Body of pancreas (tissue), 4 donors: ENCODE measurements at regions not wholly inside any gene's neighbourhood (a gene's known extent, or its start where the extent isn't known, plus 50 kb on each side); places are given as distances from the start of the nearest gene placed in this dataset.
"Not testable (repeated sequence)": the region's sequence is repeated elsewhere in the genome, so short reads cannot be mapped to it uniquely, and the experiment has no call there.

Experiments used
- ATAC-seq: fragments of 150-250 bp; one replicate; pipeline ENCODE4 v1.9.1; 2016
- DNase-seq, 4 donors: peaks; one replicate each; pipeline ENCODE4 v3.0.0-alpha.2; 2019
- H3K27ac ChIP-seq, 4 donors: fragments of 200-600 bp; sonication (generic); 1 replicate in 3 of 4; 2 replicates in 1 of 4; pipeline versions ENCODE4 v1.5.1 to v1.6.1; 2016 to 2019; ENCODE audit warnings: mild to moderate bottlenecking in 1 of 4, mixed read lengths in 1 of 4, moderate library complexity in 1 of 4
- H3K27me3 ChIP-seq, 2 donors: fragments of 200-600 bp; sonication (generic); one replicate each; pipeline ENCODE4 v1.6.0; 2016; ENCODE audit warnings: mild to moderate bottlenecking in 1 of 2
- H3K36me3 ChIP-seq, 2 donors: fragments of 200-600 bp; sonication (generic); replicated peaks in 1 of 2; 2 replicates each; pipeline ENCODE4 v1.5.1; 2016; ENCODE audit warnings: low read depth in 2 of 2; ENCODE audit not compliant: insufficient read depth in 1 of 2
- H3K4me1 ChIP-seq: fragments of 200-600 bp; sonication (generic); one replicate; pipeline ENCODE4 v1.6.0; 2016
- H3K4me3 ChIP-seq, 2 donors: fragments of 200-600 bp; sonication (generic); 1 replicate in 1 of 2; 2 replicates in 1 of 2; pipeline ENCODE4 v1.5.1; 2016 to 2019
- H3K9me3 ChIP-seq, 3 donors: fragments of 200-600 bp; sonication (generic); 1 replicate in 2 of 3; 2 replicates in 1 of 3; pipeline ENCODE4 v1.5.1; 2016
- CTCF ChIP-seq, 7 experiments: fragments of 450-650 bp in 4 of 7; fragments of 200-600 bp in 3 of 7; sonication (generic) in 3 of 7; IDR thresholded peaks; one replicate each; pipeline ENCODE4 v1.5.1; 2016 to 2019; ENCODE audit warnings: antibody characterized with exemption in 7 of 7
- WGBS, 2 donors: methylation state at CpG; one replicate each; pipeline ENCODE4 v1.1.5; 2017; 5-methylcytosine and 5-hydroxymethylcytosine counted together
- intact Hi-C: fragments of 100-400 bp; cut with DNase I; formaldehyde crosslinking; loops from one replicate; pipeline ENCODE4 v1.15.1; 2023

GRCh38 chr17:83205387-83206035 lies 126.1 kb downstream of the METRNL start:
- WGBS, 2 donors: 6% methylated on average over 11 of the region's 50 CpGs; no CpG with 5 or more reads in 1 of the 2 donors
- H3K36me3 ChIP-seq, H3K4me1 ChIP-seq, H3K27ac ChIP-seq, ATAC-seq, H3K9me3 ChIP-seq, intact Hi-C loops, H3K27me3 ChIP-seq, H3K4me3 ChIP-seq: not testable (repeated sequence)
- TF ChIP-seq CTCF (IDR thresholded peaks at IDR 0.05): peak; percentile 16 to 74 (median 57)
- DNase-seq: peak; percentile 50 to 71 (median 64)

GRCh38 chr17:83206036-83206394 lies 126.6 kb downstream of the METRNL start:
- H3K27ac ChIP-seq, H3K9me3 ChIP-seq, H3K36me3 ChIP-seq, DNase-seq, H3K4me1 ChIP-seq, H3K4me3 ChIP-seq, intact Hi-C loops, ATAC-seq, H3K27me3 ChIP-seq: not testable (repeated sequence)
- 95 to 97% methylated on average over 2 to 3 of the region's 3 CpGs for WGBS, 2 donors

GRCh38 chr17:83206819-83207588 lies 127.6 kb downstream of the METRNL start:
- H3K4me1 ChIP-seq, H3K27ac ChIP-seq, ATAC-seq, H3K9me3 ChIP-seq, intact Hi-C loops, H3K27me3 ChIP-seq, H3K36me3 ChIP-seq, H3K4me3 ChIP-seq: not testable (repeated sequence)
- peak in 3 of 4 donors; percentile 1 to 10 (median 3) for DNase-seq
- 49 to 59% methylated on average over 3 to 7 of the region's 15 CpGs for WGBS, 2 donors

- ATAC-seq, H3K4me3 ChIP-seq, intact Hi-C loops, H3K4me1 ChIP-seq, H3K36me3 ChIP-seq, H3K27ac ChIP-seq, H3K27me3 ChIP-seq, H3K9me3 ChIP-seq: not testable (repeated sequence)
- no CpG with 5 or more reads among the region's 1 CpG for WGBS, 2 donors
- DNase-seq: peak; percentile 7 to 61 (median 30)
Measured at GRCh38 chr17:83247001-83247400, 167.6 kb downstream of the METRNL start.
